Stomach (tissue), 8 donors: ENCODE measurements at regions not wholly inside any gene's neighbourhood (a gene's known extent, or its start where the extent isn't known, plus 50 kb on each side); places are given as distances from the start of the nearest gene placed in this dataset.

ENCODE experiments used
- DNase-seq, 2 donors: peaks; one replicate each; pipeline versions ENCODE4 v3.0.0 to v3.0.0-alpha.2; 2013 to 2019
- H3K27ac ChIP-seq, 5 donors: fragments of 200-600 bp in 4 of 5; sonication (generic) in 4 of 5; one replicate each; pipeline ENCODE4 v1.5.1; 2013 to 2019; ENCODE audit warnings: mild to moderate bottlenecking in 1 of 5, moderate library complexity in 1 of 5
- H3K27me3 ChIP-seq, 3 donors: fragments of 200-600 bp; sonication (generic); one replicate each; pipeline ENCODE4 v1.5.1; 2017 to 2019; ENCODE audit warnings: mixed run types in 1 of 3
- H3K36me3 ChIP-seq, 4 donors: fragments of 200-600 bp; sonication (generic); 1 replicate in 3 of 4; 2 replicates in 1 of 4; pipeline ENCODE4 v1.5.1; 2016 to 2019
- H3K4me1 ChIP-seq, 4 donors: fragments of 200-600 bp; sonication (generic); one replicate each; pipeline ENCODE4 v1.5.1; 2016 to 2019
- H3K4me3 ChIP-seq, 4 donors: fragments of 200-600 bp; sonication (generic) in 3 of 4; one replicate each; pipeline ENCODE4 v1.5.1; 2016 to 2019; ENCODE audit warnings: mild to moderate bottlenecking in 1 of 4
- H3K9me3 ChIP-seq, 4 donors: fragments of 200-600 bp; sonication (generic); one replicate each; pipeline ENCODE4 v1.5.1; 2016 to 2019
- CTCF ChIP-seq, 7 experiments: fragments of 450-650 bp in 4 of 7; fragments of 200-600 bp in 3 of 7; sonication (generic) in 3 of 7; IDR thresholded peaks; one replicate each; pipeline ENCODE4 v1.5.1; 2016 to 2019; ENCODE audit warnings: antibody characterized with exemption in 7 of 7, control low read depth in 2 of 7, mild to moderate bottlenecking in 1 of 7
- EP300 ChIP-seq: sonication (generic); formaldehyde crosslinking; IDR thresholded peaks from one replicate; pipeline ENCODE4 v1.6.1; 2017; ENCODE audit warnings: antibody characterized with exemption
- POLR2A ChIP-seq, 4 donors: fragments of 450-650 bp; IDR thresholded peaks; one replicate each; pipeline ENCODE4 v1.6.1; 2016; ENCODE audit warnings: antibody characterized with exemption in 4 of 4, control low read depth in 2 of 4, mild to moderate bottlenecking in 1 of 4, moderate library complexity in 1 of 4
- POLR2AphosphoS5 ChIP-seq, 3 donors: sonication (generic); formaldehyde crosslinking; IDR thresholded peaks; one replicate each; pipeline ENCODE4 v1.6.1; 2016; ENCODE audit warnings: antibody characterized with exemption in 3 of 3
- WGBS, 5 donors: extraction: QIAGEN DNeasy Blood & Tissue Kit in 3 of 5; methylation state at CpG; one replicate each; pipeline versions ENCODE4 v1.1.5 to v1.1.7; 2013 to 2018; 5-methylcytosine and 5-hydroxymethylcytosine counted together
- intact Hi-C: fragments of 100-400 bp; cut with DNase I; formaldehyde crosslinking; loops from one replicate; pipeline ENCODE4 v1.15.1; 2023; ENCODE audit warnings: low total_unique reads
- donor health status: healthy with polysubstance abuse.
- donor health status: Bipolar disorder and iron deficiency.
- donor health status: healthy.

- no peak for DNase-seq
- Histone ChIP-seq H3K27ac (no peak overlapping the region), H3K36me3 (no peaks in the 10 kb centered on the region), H3K27me3 (no peaks in the 10 kb centered on the region), H3K4me3 (no peak overlapping the region), H3K4me1 (no peaks in the 10 kb centered on the region), H3K9me3 (no peaks in the 10 kb centered on the region)
- intact Hi-C loops: no loop called here
- WGBS, 5 donors: 65 to 82% (median 76%) methylated on average over 3 of the region's 3 CpGs
- TF ChIP-seq POLR2A (IDR thresholded peaks at IDR 0.05) (no peak), CTCF (IDR thresholded peaks at IDR 0.05) (no peak), EP300 (no peak), POLR2AphosphoS5 (IDR thresholded peaks at IDR 0.05) (no peak)
Measured at GRCh38 chr7:84372155-84372621, 177.6 kb upstream of the SEMA3A start.

- TF ChIP-seq CTCF (IDR thresholded peaks at IDR 0.05) (no peak), POLR2AphosphoS5 (IDR thresholded peaks at IDR 0.05) (no peak), POLR2A (IDR thresholded peaks at IDR 0.05) (no peak), EP300 (no peak)
- Histone ChIP-seq H3K9me3 (no peaks in the 10 kb centered on the region), H3K27ac (no peak overlapping the region), H3K4me3 (no peak overlapping the region), H3K36me3 (no peaks in the 10 kb centered on the region), H3K4me1 (no peaks in the 10 kb centered on the region), H3K27me3 (no peaks in the 10 kb centered on the region)
- intact Hi-C loops: no loop called here
- no peak for DNase-seq
- WGBS, 5 donors: 43 to 73% (median 65%) methylated on average over 2 of the region's 2 CpGs
Measured at GRCh38 chr7:84370114-84370513, 175.5 kb upstream of the SEMA3A start.

- Histone ChIP-seq H3K9me3 (no peaks in the 10 kb centered on the region), H3K4me1 (no peaks in the 10 kb centered on the region), H3K27me3 (no peaks in the 10 kb centered on the region), H3K4me3 (no peak overlapping the region), H3K27ac (no peak overlapping the region), H3K36me3 (no peaks in the 10 kb centered on the region)
- 81 to 98% (median 91%) methylated on average over 1 of the region's 1 CpG for WGBS, 5 donors
- TF ChIP-seq CTCF (IDR thresholded peaks at IDR 0.05) (no peak), POLR2A (IDR thresholded peaks at IDR 0.05) (no peak), EP300 (no peak), POLR2AphosphoS5 (IDR thresholded peaks at IDR 0.05) (no peak)
- intact Hi-C loops: no loop called here
- no peak for DNase-seq
Measured at GRCh38 chr7:84368122-84368521, 173.5 kb upstream of the SEMA3A start.

- H3K27me3 ChIP-seq: no peaks in the 10 kb centered on the region
- no peaks in the 10 kb centered on the region for H3K9me3 ChIP-seq
- intact Hi-C loops: no loop called here
- 53 to 88% (median 77%) methylated on average over 1 of the region's 1 CpG for WGBS, 5 donors
- no peaks in the 10 kb centered on the region for H3K36me3 ChIP-seq
- H3K27ac ChIP-seq: no peak overlapping the region
- no peak overlapping the region for H3K4me3 ChIP-seq
- no peak for TF ChIP-seq POLR2A (IDR thresholded peaks at IDR 0.05)
- no peak for TF ChIP-seq EP300
- TF ChIP-seq CTCF (IDR thresholded peaks at IDR 0.05): no peak
- no peak for TF ChIP-seq POLR2AphosphoS5 (IDR thresholded peaks at IDR 0.05)
- no peak for DNase-seq
- H3K4me1 ChIP-seq: no peaks in the 10 kb centered on the region
Measured at GRCh38 chr7:84364708-84365107, 170.1 kb upstream of the SEMA3A start.
